ENCODE measurements at regions not wholly inside any gene's neighbourhood (a gene's known extent, or its start where the extent isn't known, plus 50 kb on each side); places are given as distances from the start of the nearest gene placed in this dataset.

DNA sequence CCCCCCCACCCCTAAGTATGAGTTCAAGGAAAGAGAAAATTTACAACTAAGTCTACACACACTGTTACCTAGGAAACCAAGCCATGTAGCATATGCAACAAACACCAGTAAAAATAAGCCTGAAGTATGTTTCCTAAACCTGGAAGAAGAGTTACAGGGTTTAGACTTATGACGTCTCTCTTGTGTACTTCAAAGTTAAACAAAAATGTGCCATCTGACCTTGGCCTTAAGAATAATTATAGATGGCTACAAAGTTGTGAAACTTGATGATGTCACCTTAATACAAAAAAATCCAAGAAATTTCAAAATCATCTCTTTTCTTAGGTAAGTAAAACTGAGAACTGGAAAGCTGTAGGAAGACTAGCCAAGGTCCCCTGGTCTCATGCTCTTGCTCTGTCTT is 297.6 kb upstream of the NRXN1 start:
- Histone ChIP-seq H3K79me2 (ENCODE audit: control insufficient read depth, insufficient read depth, low read length) (no peaks in the 10 kb centered on the region), H2AFZ (ENCODE audit: control insufficient read depth, low read length) (no peak overlapping the region), H3K4me1 (ENCODE audit: control insufficient read depth, extremely low read depth, insufficient read depth, low read length) (no peaks in the 10 kb centered on the region), H3K4me3 (ENCODE audit: control insufficient read depth in 2 of 3, extremely low read depth in 1 of 3, insufficient read depth in 2 of 3, low read depth in 1 of 3, low read length in 3 of 3) (no peak overlapping the region), H3K27me3 (ENCODE audit: control insufficient read depth, extremely low read depth, insufficient read depth, low read length) (no peaks in the 10 kb centered on the region), H4K20me1 (ENCODE audit: control insufficient read depth, extremely low read depth, insufficient read depth, low read length) (no peaks in the 10 kb centered on the region), H3K9me3 (ENCODE audit: control insufficient read depth, low read depth, low read length) (no peaks in the 10 kb centered on the region), H3K9me1 (ENCODE audit: control insufficient read depth, extremely low read depth, insufficient read depth, low read length) (no peaks in the 10 kb centered on the region), H3K4me2 (ENCODE audit: control insufficient read depth, extremely low read depth, insufficient read depth, low read depth, low read length) (no peak overlapping the region), H3K27ac (ENCODE audit: control insufficient read depth, insufficient read depth, low read length) (no peak overlapping the region), H3K36me3 (ENCODE audit: control insufficient read depth in 2 of 2, extremely low read depth in 1 of 2, insufficient read depth in 2 of 2, low read length in 2 of 2) (no peaks in the 10 kb centered on the region), H3K9ac (ENCODE audit: control insufficient read depth, extremely low read depth, insufficient read depth, low read length) (no peak overlapping the region)
- FAIRE-seq (no peak), DNase-seq (ENCODE audit: low read depth, low spot score) (no peak)
- dilution Hi-C loops (cut with MboI; ENCODE audit: extremely low pct_ligation_motif_present, low sequenced_read_pairs): no loop called here
- no peak for TF ChIP-seq EZH2 (IDR thresholded peaks at IDR 0.05; ENCODE audit: low read length)
- TF ChIP-seq, protein P1, sequence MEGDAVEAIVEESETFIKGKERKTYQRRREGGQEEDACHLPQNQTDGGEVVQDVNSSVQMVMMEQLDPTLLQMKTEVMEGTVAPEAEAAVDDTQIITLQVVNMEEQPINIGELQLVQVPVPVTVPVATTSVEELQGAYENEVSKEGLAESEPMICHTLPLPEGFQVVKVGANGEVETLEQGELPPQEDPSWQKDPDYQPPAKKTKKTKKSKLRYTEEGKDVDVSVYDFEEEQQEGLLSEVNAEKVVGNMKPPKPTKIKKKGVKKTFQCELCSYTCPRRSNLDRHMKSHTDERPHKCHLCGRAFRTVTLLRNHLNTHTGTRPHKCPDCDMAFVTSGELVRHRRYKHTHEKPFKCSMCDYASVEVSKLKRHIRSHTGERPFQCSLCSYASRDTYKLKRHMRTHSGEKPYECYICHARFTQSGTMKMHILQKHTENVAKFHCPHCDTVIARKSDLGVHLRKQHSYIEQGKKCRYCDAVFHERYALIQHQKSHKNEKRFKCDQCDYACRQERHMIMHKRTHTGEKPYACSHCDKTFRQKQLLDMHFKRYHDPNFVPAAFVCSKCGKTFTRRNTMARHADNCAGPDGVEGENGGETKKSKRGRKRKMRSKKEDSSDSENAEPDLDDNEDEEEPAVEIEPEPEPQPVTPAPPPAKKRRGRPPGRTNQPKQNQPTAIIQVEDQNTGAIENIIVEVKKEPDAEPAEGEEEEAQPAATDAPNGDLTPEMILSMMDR (optimal IDR thresholded peaks at IDR 0.05 in 1 of 3, IDR thresholded peaks at IDR 0.05 in 1 of 3, conservative IDR thresholded peaks at IDR 0.05 in 1 of 3; ENCODE audit: extremely low read depth in 1 of 3, insufficient read depth in 2 of 3, low read length in 3 of 3): no peak

- DNase-seq (ENCODE audit: low read depth, low spot score) (no peak), FAIRE-seq (no peak)
- no peak overlapping the region for H3K9ac ChIP-seq (ENCODE audit: control insufficient read depth, extremely low read depth, insufficient read depth, low read length)
- H3K27ac ChIP-seq (ENCODE audit: control insufficient read depth, insufficient read depth, low read length): no peak overlapping the region
- no peaks in the 10 kb centered on the region for H3K36me3 ChIP-seq (ENCODE audit: control insufficient read depth in 2 of 2, extremely low read depth in 1 of 2, insufficient read depth in 2 of 2, low read length in 2 of 2)
- dilution Hi-C loops (cut with MboI; ENCODE audit: extremely low pct_ligation_motif_present, low sequenced_read_pairs): no loop called here
- no peak for TF ChIP-seq EZH2 (IDR thresholded peaks at IDR 0.05; ENCODE audit: low read length)
- TF ChIP-seq, protein P1 (optimal IDR thresholded peaks at IDR 0.05 in 1 of 3, IDR thresholded peaks at IDR 0.05 in 1 of 3, conservative IDR thresholded peaks at IDR 0.05 in 1 of 3; ENCODE audit: extremely low read depth in 1 of 3, insufficient read depth in 2 of 3, low read length in 3 of 3): no peak
- no peaks in the 10 kb centered on the region for H3K9me1 ChIP-seq (ENCODE audit: control insufficient read depth, extremely low read depth, insufficient read depth, low read length)
- H3K4me2 ChIP-seq (ENCODE audit: control insufficient read depth, extremely low read depth, insufficient read depth, low read depth, low read length): no peak overlapping the region
- H4K20me1 ChIP-seq (ENCODE audit: control insufficient read depth, extremely low read depth, insufficient read depth, low read length): no peaks in the 10 kb centered on the region
- H3K27me3 ChIP-seq (ENCODE audit: control insufficient read depth, extremely low read depth, insufficient read depth, low read length): no peaks in the 10 kb centered on the region
- no peaks in the 10 kb centered on the region for H3K79me2 ChIP-seq (ENCODE audit: control insufficient read depth, insufficient read depth, low read length)
- no peaks in the 10 kb centered on the region for H3K4me1 ChIP-seq (ENCODE audit: control insufficient read depth, extremely low read depth, insufficient read depth, low read length)
- H2AFZ ChIP-seq (ENCODE audit: control insufficient read depth, low read length): no peak overlapping the region
- H3K9me3 ChIP-seq (ENCODE audit: control insufficient read depth, low read depth, low read length): no peaks in the 10 kb centered on the region
- no peak overlapping the region for H3K4me3 ChIP-seq (ENCODE audit: control insufficient read depth in 2 of 3, extremely low read depth in 1 of 3, insufficient read depth in 2 of 3, low read depth in 1 of 3, low read length in 3 of 3)
Measured at GRCh38 chr2:51324051-51324450, 292.1 kb upstream of the NRXN1 start.
